ENCODE measurements at regions not wholly inside any gene's neighbourhood (a gene's known extent, or its start where the extent isn't known, plus 50 kb on each side); places are given as distances from the start of the nearest gene placed in this dataset.

DNA sequence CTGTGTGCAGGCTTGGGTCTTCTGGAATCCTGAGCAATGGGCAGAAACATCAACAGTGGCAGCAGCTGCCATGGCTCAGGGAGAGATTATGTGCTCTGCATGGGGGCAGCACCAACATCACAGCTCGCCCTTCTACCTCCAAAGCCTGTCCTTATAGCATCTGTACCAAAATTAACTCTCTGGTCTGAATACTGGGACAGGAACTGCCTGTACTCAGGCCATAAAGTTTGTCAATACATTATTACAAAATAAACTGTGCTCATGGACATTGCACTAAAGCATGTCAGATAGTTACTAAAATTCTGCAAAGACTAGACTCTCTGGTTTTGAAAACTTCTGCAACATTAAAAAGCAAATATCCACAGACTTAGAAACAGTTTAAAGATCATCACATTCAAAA, 91.6 kb downstream of the ZC3H11B start:
- DNase-seq, result no peak

DNA sequence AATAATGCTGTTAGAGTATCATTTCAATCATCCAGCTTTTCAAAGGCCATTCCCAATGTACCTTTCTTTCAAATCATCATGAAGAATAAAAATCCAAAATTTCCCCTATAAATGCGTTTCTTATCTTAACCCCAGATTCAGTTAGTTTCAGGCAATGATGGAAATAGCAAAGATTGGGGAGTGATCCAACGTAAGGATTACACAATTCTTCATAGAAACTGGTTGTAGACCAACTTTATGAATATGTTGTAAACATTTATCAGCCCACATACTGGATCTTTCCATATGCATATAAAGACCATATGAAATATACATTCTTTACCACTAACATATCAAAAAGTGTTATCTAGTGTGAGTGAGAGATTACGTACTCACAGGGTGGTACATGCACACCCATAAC, 92.7 kb downstream of the ZC3H11B start:
- no peak for DNase-seq

DNA sequence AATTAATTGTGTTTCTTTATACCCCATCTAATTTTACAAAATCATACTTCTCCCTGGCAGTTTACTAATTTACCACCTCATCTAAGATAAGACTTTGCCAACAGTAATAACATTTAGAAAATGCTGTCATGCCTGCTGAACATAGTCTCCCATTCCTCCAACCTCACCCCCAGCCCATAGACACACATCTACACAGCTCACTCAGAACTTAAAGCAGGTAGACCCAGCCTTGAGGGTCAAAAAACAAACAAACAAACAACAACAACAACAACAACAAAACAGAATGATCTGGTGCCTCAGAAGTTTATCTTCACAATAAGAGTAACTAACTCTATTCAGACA, 94.0 kb downstream of the ZC3H11B start:
- DNase-seq, result no peak

DNA sequence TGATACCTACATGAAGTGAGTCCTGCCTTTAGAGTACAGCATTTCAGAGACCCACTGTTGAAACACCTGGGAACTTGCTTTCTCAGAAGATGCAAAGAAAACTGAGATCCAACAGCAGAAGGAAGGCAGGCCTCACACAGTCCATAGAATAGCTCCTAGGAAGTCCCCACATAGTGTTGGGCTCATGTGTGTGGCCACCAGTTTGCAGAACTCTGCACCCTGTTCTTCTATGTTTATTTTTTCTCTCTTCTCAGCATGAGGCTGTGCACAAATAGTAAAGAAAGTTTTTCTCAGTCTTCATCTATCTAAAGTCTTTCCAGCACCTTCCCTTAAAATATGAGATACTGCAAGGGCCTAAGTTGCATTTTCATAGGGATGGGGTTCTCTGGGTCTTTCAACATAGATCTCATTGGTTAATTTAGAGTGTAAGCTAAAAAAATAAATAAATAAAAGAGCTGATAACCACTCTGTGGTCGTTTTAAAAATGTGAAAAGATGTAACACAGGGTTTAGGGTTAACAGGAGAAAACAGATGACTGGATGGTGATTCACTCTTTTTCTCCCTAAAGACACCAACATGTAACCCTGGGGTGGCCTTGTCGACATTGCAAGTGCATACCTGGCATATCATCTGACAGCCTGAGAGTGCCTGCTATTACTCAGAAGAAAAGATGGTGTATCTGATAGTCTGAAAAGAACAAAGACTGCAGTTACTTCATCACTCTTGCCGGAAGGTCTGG, 94.6 kb downstream of the ZC3H11B start:
- no peak for DNase-seq

DNA sequence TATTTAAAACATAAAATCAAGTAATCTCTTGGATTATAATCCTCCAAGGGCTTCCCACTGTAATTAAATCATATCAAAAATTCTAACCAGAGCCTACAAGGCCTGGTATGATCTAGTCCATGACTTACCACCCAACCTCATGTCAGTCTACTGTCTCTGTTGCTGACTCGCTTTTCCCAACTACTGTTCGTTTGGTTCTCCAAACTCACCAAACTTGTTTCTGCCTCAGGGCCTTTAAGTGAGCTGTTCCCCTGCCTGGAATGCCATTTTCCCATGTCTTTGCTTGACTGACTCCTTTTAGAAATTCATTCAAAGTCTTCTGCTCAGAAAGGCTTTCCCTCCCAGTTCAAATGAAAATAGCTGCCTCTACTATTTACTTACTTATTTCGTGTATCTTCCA, 95.9 kb downstream of the ZC3H11B start:
- DNase-seq, result no peak

DNA sequence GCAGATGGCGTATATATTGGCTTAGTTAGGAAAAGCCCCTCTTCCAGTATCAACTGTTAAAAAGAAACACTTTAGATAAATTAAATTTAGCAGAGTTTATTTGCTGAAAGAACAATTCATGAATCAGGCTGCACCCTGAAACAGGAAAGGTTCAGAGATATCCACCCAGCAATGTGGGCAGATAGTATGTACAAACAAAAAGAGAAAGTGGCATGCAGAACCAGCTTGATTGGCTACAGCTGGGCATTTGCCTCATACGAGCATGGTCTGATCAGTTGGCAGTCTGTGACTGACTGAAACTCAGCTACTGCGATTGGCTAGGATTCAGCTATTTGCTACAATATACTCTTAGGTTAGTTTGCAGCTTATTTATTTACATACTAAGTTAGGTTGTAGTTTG, 98.2 kb downstream of the ZC3H11B start:
- DNase-seq, result no peak

DNA sequence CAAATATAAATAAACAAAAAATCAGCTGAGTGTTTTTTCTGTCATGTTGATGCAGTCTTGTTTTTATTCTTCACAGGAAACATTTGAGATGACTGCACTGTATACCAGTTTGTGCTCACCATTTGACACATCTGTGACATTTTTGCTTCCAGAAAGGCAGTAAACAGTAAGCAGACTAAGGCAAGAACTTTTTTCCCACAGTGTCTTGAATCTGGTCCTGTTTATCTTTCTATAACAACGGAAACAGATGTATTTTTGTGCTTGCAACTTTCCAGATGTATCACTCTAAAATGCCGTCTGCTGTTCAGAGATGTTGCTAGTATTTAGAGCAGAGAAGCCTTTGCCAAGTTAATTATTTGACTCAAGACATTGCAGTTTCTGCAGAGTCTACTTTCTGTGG, 105.5 kb downstream of the ZC3H11B start:
- no peak for DNase-seq

DNA sequence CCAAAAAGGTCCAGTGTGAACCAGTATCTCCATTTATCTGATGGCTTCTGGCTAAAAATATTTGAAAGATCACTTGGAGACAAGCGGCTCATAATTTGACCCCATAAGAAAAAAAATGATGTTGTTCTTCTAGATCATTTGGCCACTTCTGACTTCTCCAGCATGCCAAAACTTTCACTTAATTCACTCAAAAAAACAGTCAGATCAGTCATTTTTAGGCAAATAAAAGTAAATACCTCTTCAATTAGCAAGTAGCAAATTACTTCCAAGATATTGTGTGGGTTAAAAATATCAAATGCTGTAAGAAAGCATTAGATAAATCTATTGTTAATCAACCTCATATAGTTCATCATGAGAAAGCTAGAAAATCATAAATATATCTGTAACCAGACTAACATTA, 106.0 kb downstream of the ZC3H11B start:
- DNase-seq, result no peak

DNA sequence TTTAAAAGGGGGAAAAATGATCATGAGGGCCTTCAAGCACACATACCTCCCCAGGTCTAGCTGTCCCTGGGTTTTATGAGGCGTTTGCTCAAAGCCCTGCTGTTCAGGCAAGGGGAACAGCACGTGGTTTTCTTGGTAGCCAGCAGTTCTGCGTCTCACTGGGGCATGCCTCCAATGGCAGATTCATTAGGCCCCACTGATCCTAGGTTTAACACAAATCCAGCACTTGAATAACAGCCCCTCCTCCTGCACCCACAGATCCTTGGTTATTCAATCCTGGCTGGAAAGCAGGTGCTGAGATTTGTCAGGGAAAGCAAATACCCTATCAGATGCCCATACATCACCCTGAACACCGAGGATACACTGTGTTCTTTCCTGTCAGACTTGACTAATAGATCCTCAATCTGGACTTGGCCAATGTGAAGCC, 106.4 kb downstream of the ZC3H11B start:
- no peak for DNase-seq

DNA sequence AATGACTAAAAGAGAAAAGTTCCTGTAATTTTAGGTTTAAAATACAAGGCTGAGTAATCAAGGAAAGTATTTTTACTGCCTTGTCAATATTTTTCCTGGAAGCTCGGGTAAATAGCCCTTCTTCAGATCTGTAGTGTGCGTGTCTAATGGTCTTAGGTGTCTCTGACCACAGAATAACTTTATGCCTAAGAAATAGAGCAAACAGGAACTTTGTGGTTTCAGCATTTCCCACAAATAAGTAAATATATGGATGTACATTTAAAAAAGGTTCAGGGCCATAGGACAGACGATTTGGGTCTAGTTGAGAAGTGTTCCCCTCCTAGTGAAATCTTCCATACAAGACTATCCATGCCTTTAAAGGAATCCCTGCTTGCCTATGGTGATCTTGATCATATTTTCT, 107.0 kb downstream of the ZC3H11B start:
- no peak for DNase-seq

DNA sequence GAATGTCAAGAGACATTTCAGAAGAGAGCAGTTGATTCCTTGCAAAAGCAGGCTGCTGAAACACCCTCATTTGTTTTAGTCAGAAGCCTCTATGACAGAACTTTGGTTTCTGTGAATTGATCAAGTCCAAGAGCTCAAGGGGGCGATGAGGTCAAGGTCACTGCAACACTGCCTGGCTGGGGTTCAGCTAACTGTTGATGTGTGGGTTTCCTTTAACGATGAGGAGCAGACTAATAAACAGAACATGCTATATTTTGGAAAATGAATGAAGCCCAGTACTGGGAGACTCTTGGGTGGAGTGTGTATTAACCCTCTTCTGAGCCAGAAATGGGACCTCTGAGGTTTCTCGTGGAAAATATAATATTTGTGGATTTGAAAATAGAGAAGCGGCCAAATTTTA, 109.3 kb downstream of the ZC3H11B start:
- no peak for DNase-seq

DNA sequence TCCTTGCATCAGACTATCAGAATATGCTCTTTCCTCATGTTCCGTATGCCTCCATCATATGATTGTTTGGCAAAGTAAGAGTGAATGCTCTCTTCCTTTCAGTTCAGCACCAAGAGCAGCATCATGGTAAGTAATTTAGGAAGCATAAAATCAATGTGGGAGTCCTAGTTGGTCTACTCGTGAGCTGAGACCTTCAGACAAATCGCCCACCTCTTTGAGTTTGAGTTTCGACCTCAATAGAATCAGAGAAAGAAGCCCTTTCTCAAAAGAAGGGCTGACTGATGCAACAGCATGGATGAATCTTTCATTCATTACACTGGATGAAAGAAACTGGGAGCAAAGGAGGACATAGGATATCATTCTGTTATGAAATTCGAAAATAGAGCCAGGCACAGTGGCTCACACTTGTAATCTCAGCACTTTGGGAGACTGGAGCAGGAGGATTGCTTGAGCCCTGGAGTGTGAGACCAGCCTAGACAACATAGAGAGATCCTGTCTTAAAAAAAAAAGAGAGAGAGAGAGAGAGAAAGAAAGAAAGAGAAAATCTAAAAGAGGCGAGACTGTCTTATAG, 112.5 kb downstream of the ZC3H11B start:
- no peak for DNase-seq

DNA sequence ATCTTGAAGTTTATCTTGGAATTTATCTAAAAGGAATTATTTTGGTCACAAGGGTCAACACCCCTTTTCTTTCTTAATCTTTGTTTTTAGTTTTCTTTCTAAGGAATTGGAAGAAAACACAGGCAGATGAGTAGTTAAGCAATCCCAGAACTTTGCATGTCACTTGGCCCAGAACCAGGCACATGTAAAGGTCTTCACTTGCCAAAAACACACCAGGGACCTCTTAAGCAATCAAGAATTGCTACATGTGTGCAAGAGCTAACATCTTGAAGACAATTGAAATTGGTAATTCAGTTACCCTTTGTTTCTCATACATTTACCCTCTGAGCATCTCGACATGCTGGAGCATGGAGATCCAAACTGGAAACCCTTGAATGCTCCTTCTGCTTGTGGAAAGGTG, 114.2 kb downstream of the ZC3H11B start:
- no peak for DNase-seq

DNA sequence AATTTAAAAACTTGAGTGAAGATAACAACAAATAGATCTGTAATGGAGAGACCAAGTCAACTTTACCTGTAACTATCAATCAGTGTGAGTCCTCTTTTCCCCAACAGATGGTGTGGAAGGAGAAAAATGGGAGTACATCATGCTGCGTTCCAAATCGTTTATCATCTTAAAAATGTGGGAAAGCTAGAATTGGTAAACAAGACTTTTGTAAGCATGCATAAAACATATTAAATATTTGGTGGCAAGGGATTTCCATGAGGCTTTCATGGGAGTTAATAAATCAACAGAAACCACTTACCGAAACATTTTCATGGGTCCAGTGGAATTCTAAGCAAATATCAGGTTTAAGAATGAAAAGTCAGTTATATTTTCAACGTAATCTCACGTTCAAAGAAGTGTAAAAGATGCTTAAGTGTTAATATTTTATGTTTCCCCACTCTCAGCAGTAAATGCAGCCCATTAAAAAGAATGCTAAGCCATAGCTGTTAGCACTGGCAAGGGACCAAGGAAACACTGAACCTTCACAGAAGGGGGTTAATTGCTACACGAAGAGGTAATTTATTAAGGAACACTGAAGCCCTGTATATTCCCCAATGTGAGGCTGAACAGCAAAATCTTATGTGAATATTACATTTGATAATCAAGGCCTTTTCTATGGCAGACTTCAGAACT, 117.0 kb downstream of the ZC3H11B start:
- no peak for DNase-seq

DNA sequence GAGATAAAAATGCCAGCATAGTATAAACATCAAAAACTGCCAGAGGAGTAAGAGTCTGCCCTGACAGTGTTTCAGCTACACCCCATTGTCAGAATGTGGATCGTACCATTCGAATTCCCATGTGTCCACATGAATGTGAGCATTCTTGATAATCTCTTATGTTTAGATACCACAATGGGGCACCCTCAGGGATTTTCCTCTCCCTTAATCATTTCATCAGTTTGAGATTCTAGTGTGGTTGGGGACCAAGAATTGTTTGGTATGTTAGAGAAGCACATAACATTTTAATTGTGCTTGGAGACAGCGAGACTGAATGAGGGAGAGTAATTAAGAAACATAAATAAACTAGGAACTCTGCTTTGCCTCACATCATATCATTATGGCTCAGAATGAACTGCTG, 120.2 kb downstream of the ZC3H11B start:
- DNase-seq, result no peak

DNA sequence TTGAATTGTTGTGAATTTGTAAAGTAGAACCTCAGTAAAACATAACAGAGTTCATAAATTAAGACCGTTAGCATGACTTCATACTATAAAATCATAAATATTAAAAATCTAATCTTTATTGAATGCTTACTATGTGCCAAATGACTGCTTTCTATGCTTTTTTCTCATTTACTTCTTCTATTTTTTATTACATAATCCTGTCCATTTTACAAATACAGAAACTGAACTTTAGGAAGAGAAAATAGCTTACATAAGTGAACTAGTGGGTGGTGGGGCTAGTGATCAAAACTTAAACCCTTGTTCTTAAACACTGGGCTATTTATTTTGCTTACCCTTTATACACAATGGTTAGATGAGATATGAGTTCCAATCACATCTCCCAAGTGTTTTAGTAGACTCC, 122.3 kb downstream of the ZC3H11B start:
- DNase-seq, result no peak

DNA sequence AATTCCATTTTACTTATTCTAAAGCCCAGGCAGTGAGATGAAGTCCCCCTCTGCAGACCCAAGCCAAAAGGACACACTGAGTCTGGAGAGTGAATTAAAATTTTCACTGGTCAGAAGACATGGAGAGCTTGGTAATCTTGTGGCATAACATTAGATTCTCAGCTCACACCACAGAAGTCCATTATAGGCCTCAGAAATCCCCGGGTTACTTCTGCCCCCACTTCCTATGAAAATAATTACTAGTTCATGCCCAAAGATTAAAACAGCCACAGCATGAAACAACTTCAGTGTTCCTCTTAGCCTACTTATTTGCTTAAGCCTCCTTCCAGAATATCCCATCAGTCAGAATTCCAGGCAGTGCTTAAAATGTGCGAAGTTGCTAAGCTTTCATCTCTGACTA, 123.3 kb downstream of the ZC3H11B start:
- no peak for DNase-seq

DNA sequence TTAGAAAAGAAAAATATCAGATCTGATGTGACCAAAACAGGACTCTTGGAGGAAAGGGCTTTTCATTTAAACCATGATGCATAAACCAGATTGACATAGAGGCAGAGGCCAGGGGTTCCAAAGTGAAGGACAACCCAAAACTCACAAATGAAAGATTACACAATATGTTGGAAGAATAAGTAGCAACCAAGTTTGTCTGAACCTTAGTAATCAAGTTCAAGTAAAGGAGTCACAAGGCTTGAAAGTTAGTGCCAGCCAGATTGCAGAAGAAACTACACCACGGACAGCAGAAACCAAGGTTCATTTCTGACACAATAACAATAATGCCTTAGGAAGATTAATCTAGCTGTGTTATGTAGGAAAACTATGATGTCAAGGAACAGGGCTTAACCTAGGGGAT, 124.6 kb downstream of the ZC3H11B start:
- no peak for DNase-seq

DNA sequence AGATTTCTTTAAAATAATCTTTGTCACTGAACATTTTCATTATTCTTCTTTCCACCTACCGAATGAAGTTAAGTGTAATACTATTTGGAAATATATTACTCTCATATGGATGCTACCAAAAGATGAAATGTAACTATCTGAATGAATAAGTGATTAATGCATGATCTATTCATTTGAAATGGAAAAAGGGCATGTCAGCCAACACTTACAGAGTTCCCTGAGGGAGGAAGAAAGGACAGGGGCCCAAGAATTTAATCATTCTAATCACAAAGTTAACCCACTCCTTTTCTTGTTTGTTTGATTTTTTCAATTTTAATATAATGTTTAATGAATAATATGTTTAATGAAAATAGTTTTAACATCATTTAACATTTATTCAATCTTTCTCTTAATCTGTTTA, 129.4 kb downstream of the ZC3H11B start:
- no peak for DNase-seq

DNA sequence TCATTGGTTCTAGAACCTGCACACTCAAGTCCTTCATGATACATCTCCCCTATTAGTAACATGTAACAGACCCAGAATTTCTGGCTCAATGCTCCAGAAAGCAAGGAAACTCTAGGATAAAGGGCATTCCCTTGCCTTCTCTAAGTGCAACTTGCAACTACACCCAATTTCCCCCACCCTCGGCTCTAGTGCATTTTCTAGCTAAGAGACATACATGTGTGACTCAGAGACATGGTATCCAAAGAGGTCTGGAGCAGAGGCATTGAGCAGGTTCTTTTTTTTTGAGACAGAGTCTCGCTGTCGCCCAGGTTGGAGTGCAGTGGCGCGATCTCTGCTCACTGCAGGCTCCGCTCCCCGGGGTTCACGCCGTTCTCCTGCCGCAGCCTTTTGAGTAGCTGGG, 132.9 kb downstream of the ZC3H11B start:
- no peak for DNase-seq

DNA sequence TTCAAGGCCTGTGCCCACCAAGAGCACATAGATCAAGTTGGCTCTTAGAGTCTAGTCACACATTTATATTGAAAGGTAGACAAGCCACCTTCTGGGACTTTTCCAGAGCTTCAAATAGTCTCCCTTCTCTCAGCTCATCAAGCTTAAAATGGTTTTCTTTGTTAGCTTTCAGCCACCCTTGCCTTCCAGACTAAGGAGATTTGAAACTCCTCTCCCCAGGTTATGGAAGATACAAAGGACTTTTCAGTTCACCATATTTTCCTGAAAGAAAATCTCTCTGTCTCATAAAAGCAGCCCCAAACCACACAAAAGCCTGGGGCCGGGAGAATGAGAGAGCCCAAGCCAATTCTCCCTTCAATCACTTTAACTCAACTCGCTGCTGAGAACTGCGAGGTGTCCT, 134.1 kb downstream of the ZC3H11B start:
- no peak for DNase-seq

DNA sequence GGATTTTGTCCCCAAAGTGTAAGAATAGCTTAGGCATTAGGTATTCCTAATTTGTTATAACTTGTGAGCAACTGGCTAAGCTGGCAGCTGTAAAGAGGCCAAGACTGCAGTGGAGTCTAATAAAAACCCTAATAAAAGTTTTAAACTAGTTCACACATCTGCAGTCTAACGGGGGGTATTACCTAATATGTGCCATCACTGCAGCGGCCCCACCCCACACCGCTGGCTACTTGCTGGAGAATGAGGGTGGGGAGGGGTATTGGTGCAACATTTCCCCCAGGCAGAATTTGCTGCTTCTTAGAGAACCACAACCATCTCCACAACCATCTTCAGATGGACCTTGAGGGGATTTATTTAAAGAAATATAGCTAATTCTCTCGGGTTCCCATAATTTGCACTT, 135.0 kb downstream of the ZC3H11B start:
- no peak for DNase-seq

DNA sequence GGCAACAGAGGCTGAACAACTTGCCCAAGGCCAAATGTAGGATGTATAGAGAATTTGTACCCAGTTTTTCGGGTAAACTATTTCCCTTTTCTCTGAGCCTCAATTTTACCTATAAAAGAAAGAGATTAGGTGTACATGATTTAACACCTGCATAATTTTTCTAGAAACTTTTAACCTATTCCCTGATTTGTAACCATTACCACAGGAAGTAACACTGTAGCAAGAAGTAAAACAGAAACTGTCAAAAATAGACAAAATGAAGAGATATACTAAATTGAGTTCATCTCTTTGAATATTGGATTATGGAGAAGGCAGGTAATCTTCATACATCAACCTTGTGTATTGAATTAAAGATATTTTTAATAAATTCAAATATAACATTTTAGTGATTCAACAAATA, 136.2 kb downstream of the ZC3H11B start:
- no peak for DNase-seq

DNA sequence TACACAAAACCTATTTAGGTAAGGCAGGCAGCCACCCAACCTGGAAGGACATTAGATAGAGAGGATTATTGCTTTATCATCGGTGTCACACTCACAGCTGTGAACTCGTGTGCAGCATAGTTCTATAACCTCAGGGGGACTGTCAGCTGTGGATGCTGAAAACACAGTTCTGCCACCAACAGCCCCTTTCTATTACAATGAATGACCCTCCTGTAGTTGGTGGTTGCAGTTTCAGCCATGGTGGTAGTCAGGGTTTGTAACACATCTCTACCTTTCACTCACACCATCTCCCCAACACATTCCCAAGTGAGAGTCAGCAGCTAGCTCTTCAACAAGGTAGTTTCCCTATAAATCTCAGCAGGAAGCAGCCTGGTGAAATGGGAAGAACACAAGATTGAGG, 136.8 kb downstream of the ZC3H11B start:
- DNase-seq, result no peak

DNA sequence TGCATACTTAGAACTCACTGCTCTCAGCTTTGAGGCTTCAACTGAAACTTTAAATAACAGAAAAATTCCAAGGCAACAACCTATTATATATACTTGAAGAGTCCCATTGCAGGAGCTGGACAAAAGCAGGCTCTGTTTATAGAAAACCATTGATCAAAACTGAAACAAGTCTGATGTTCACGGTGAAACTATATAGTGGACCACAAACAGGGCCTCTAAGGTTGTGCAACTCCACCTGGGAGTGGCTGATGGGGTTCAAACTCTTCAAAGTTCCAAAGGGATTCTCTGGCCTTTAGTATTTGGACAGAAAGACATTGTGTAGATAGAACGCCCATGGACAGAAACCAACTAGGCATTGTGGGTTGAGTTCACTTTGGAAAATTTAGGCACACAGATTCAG, 140.3 kb downstream of the ZC3H11B start:
- DNase-seq, result no peak

Data from dermis blood vessel endothelial cell (primary cell).